ENCODE measurements at regions not wholly inside any gene's neighbourhood (a gene's known extent, or its start where the extent isn't known, plus 50 kb on each side); places are given as distances from the start of the nearest gene placed in this dataset.

DNA sequence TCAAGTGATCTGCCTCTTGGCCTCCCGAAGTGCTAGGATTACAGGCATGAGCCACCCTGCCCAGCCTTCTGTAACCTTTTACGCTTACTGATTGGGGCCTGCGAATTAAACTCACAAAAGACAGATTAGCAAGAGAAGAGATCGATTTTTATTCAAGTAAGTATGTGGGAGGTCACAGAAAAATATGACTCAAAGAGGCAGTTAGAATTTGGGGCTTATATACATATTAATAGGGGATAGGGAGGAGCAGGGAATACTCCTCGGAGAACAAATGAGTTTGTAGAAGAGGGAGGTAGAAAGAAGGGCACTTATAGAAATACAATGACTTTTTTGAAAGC lies 78.9 kb downstream of the CD24 start:
- Histone ChIP-seq H4K5ac (ENCODE audit: insufficient read length, low read depth, low read length) (no peak overlapping the region), H3K18ac (ENCODE audit: insufficient read length, low read depth, low read length) (no peak overlapping the region), H3K23ac (ENCODE audit: insufficient read length, low read depth, low read length) (no peak overlapping the region), H3K79me1 (ENCODE audit: insufficient read depth, low read depth, low read length, poor library complexity, severe bottlenecking) (no peaks in the 10 kb centered on the region), H3K9ac (ENCODE audit: extremely low read depth, insufficient read length, low read length) (no peak overlapping the region), H2BK120ac (ENCODE audit: low read depth, low read length, poor library complexity, severe bottlenecking) (no peak overlapping the region), H3K4me2 (ENCODE audit: insufficient read depth, insufficient read length, low read length) (no peak overlapping the region), H3K27me3 (ENCODE audit: insufficient read depth, low read length) (no peaks in the 10 kb centered on the region), H2AK5ac (ENCODE audit: insufficient read length, low read length) (no peak overlapping the region), H3K4me1 (ENCODE audit: insufficient read depth, low read length) (peaks cover 4% of the 10 kb centered on the region; the same call in 1 of the 2 replicates), H3K14ac (ENCODE audit: insufficient read depth, low read length) (no peak overlapping the region), H2BK5ac (ENCODE audit: insufficient read length, low read length) (no peak overlapping the region), H2BK15ac (ENCODE audit: low read depth, low read length) (no peak overlapping the region), H3K79me2 (ENCODE audit: insufficient read depth, low read length) (no peaks in the 10 kb centered on the region), H3K4ac (ENCODE audit: low read depth, low read length) (no peak overlapping the region), H3K27ac (ENCODE audit: insufficient read length, low read depth, low read length) (peak overlapping the region; percentile 51), H2BK12ac (ENCODE audit: insufficient read length, low read depth, low read length) (no peak overlapping the region), H4K20me1 (ENCODE audit: control insufficient read depth, insufficient read depth, insufficient read length) (no peaks in the 10 kb centered on the region), H4K91ac (ENCODE audit: insufficient read length, low read depth, low read length) (no peak overlapping the region), H2AFZ (ENCODE audit: low read length) (no peak overlapping the region), H3T11ph (ENCODE audit: low read length) (no peak overlapping the region), H3K23me2 (ENCODE audit: insufficient read length, low read depth, low read length, poor library complexity, severe bottlenecking) (no peaks in the 10 kb centered on the region), H3K56ac (ENCODE audit: insufficient read length, low read depth, low read length) (no peak overlapping the region), H4K8ac (replicated peaks; ENCODE audit: insufficient read length, low read depth, low read length) (no peak overlapping the region), H3K9me3 (ENCODE audit: control insufficient read depth, low read depth, low read length) (peaks cover 4% of the 10 kb centered on the region), H2BK20ac (ENCODE audit: low read depth, low read length, poor library complexity, severe bottlenecking) (no peak overlapping the region)
- TF ChIP-seq, protein P1, sequence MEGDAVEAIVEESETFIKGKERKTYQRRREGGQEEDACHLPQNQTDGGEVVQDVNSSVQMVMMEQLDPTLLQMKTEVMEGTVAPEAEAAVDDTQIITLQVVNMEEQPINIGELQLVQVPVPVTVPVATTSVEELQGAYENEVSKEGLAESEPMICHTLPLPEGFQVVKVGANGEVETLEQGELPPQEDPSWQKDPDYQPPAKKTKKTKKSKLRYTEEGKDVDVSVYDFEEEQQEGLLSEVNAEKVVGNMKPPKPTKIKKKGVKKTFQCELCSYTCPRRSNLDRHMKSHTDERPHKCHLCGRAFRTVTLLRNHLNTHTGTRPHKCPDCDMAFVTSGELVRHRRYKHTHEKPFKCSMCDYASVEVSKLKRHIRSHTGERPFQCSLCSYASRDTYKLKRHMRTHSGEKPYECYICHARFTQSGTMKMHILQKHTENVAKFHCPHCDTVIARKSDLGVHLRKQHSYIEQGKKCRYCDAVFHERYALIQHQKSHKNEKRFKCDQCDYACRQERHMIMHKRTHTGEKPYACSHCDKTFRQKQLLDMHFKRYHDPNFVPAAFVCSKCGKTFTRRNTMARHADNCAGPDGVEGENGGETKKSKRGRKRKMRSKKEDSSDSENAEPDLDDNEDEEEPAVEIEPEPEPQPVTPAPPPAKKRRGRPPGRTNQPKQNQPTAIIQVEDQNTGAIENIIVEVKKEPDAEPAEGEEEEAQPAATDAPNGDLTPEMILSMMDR (conservative IDR thresholded peaks at IDR 0.05) = no peak
- no peak overlapping the region; a peak in 1 of 5 replicates for H3K4me3 Mint-ChIP-seq
- peak; percentile 47 for DNase-seq
- peaks cover 7 to 29% (median 14%) of the 10 kb centered on the region in 3 experiments for H3K36me3 Mint-ChIP-seq (ENCODE audit: insufficient read depth in 1 of 3, low read depth in 3 of 3)
- H3K27ac Mint-ChIP-seq = peak overlapping the region; percentile 20 to 92 (median 40); a peak in 6 of 7 replicates
- H3K9me3 Mint-ChIP-seq = peaks cover 13 to 19% of the 10 kb centered on the region in 2 experiments
- no peaks in the 10 kb centered on the region for H3K27me3 Mint-ChIP-seq (ENCODE audit: low read depth)
- peaks cover 31 to 33% of the 10 kb centered on the region in 2 experiments for H3K4me1 Mint-ChIP-seq
- WGBS (ENCODE audit: extremely low coverage, insufficient read length, low lambda C conversion rate) = no CpG with 5 or more reads among the region's 5 CpGs

Measured in H9 (cell line).